OCI-LY3 (cell line): ENCODE measurements at regions not wholly inside any gene's neighbourhood (a gene's known extent, or its start where the extent isn't known, plus 50 kb on each side); places are given as distances from the start of the nearest gene placed in this dataset.
A peak's percentile ranks its signal among the peaks of the same experiment; 100 is the strongest.

ENCODE experiments used
- H2AFZ ChIP-seq: fragments of 200-600, 300-600 bp; shearing (Covaris generic); 2 replicates; pipeline ENCODE4 v1.6.0; 2014; ENCODE audit warnings: antibody characterized with exemption, low read depth, low read length
- H3K27ac ChIP-seq: fragments of 200-600, 300-600 bp; sonication (generic); 2 replicates; pipeline ENCODE4 v1.5.1; 2014; ENCODE audit warnings: mild to moderate bottlenecking, low read length, moderate library complexity, mixed read lengths
- H3K27me3 ChIP-seq: fragments of 200-600, 300-600 bp; sonication (generic); 2 replicates; pipeline ENCODE4 v1.6.1; 2014; ENCODE audit warnings: low read depth, low read length, mixed read lengths
- H3K36me3 ChIP-seq: fragments of 200-600, 300-600 bp; sonication (generic); replicated peaks from 2 replicates; pipeline ENCODE3; 2014; ENCODE audit warnings: low read depth, low read length, mixed read lengths
- H3K4me1 ChIP-seq: fragments of 300-600, 200-600 bp; sonication (generic); 2 replicates; pipeline ENCODE4 v1.6.1; 2014; ENCODE audit warnings: low read length, mixed read lengths
- H3K4me2 ChIP-seq: fragments of 200-600, 300-600 bp; sonication (generic); 2 replicates; pipeline ENCODE4 v1.6.1; 2014; ENCODE audit warnings: low read length, mixed read lengths
- H3K4me3 ChIP-seq: fragments of 300-600, 200-600 bp; sonication (generic); 2 replicates; pipeline ENCODE4 v1.5.1; 2014; ENCODE audit warnings: antibody characterized with exemption, mild to moderate bottlenecking, low read length, moderate library complexity
- H3K79me2 ChIP-seq: fragments of 300-600, 200-600 bp; shearing (Covaris generic); 2 replicates; pipeline ENCODE4 v1.6.1; 2014; ENCODE audit warnings: mild to moderate bottlenecking, low read length, mixed read lengths
- H3K9ac ChIP-seq: fragments of 300-600, 200-600 bp; shearing (Covaris generic); 2 replicates; pipeline ENCODE4 v1.6.0; 2014; ENCODE audit warnings: mild to moderate bottlenecking, low read length, moderate library complexity
- H3K9me3 ChIP-seq: fragments of 200-600, 300-600 bp; shearing (Covaris generic); 2 replicates; pipeline ENCODE4 v1.6.1; 2014; ENCODE audit warnings: low read length, mixed read lengths; ENCODE audit not compliant: insufficient read depth
- H4K20me1 ChIP-seq: fragments of 200-600, 300-600 bp; sonication (generic); 2 replicates; pipeline ENCODE4 v1.6.1; 2016; ENCODE audit warnings: low read length, mixed read lengths; ENCODE audit not compliant: insufficient read depth
- CTCF ChIP-seq: fragments of 200-600, 300-600 bp; sonication (generic); IDR thresholded peaks from 2 replicates; pipeline ENCODE4 v1.5.1; 2014; ENCODE audit warnings: antibody characterized with exemption, low read length, low read depth
- EZH2phosphoT487 ChIP-seq: fragments of 200-600 bp; shearing (Covaris generic); IDR thresholded peaks from 2 replicates; pipeline ENCODE4 v1.6.1; 2018; ENCODE audit warnings: antibody characterized with exemption, mixed run types, low read depth

GRCh38 chr6:137749696-137750211 lies 117.3 kb upstream of the TNFAIP3 start:
- Histone ChIP-seq H3K79me2 (no peaks in the 10 kb centered on the region), H3K36me3 (no peaks in the 10 kb centered on the region), H3K9ac (no peak overlapping the region), H4K20me1 (no peaks in the 10 kb centered on the region), H3K27me3 (peaks cover 12% of the 10 kb centered on the region; the same call in 1 of the 2 replicates), H3K27ac (no peak overlapping the region), H3K4me1 (peaks cover 27% of the 10 kb centered on the region), H3K9me3 (no peaks in the 10 kb centered on the region), H3K4me3 (no peak overlapping the region), H3K4me2 (no peak overlapping the region), H2AFZ (no peak overlapping the region)
- TF ChIP-seq EZH2phosphoT487: no peak
- TF ChIP-seq CTCF: no peak

GRCh38 chr6:137750297-137750696 lies 116.8 kb upstream of the TNFAIP3 start:
- H3K79me2 ChIP-seq: no peaks in the 10 kb centered on the region
- no peak overlapping the region for H3K27ac ChIP-seq
- H2AFZ ChIP-seq: no peak overlapping the region
- no peaks in the 10 kb centered on the region for H4K20me1 ChIP-seq
- no peak overlapping the region for H3K9ac ChIP-seq
- TF ChIP-seq EZH2phosphoT487 (no peak), CTCF (no peak)
- no peak overlapping the region for H3K4me2 ChIP-seq
- H3K4me1 ChIP-seq: peaks cover 27% of the 10 kb centered on the region
- H3K9me3 ChIP-seq: no peaks in the 10 kb centered on the region
- H3K36me3 ChIP-seq: no peaks in the 10 kb centered on the region
- H3K4me3 ChIP-seq: no peak overlapping the region
- H3K27me3 ChIP-seq: peaks cover 12% of the 10 kb centered on the region; the same call in 1 of the 2 replicates

GRCh38 chr6:137751768-137752560 lies 115.1 kb upstream of the TNFAIP3 start:
- TF ChIP-seq CTCF (no peak), EZH2phosphoT487 (no peak)
- Histone ChIP-seq H4K20me1 (no peaks in the 10 kb centered on the region), H3K9me3 (no peaks in the 10 kb centered on the region), H3K27me3 (peaks cover 12% of the 10 kb centered on the region; the same call in 1 of the 2 replicates), H3K4me1 (peaks cover 27% of the 10 kb centered on the region), H3K36me3 (no peaks in the 10 kb centered on the region), H3K9ac (no peak overlapping the region), H2AFZ (no peak overlapping the region), H3K4me2 (no peak overlapping the region), H3K4me3 (no peak overlapping the region), H3K27ac (no peak overlapping the region), H3K79me2 (no peaks in the 10 kb centered on the region)

- Histone ChIP-seq H3K36me3 (no peaks in the 10 kb centered on the region), H2AFZ (no peak overlapping the region), H3K27me3 (peaks cover 12% of the 10 kb centered on the region; the same call in 1 of the 2 replicates), H4K20me1 (no peaks in the 10 kb centered on the region), H3K4me3 (peak overlapping the region; percentile 24; the same call in 1 of the 2 replicates), H3K4me2 (peak overlapping the region; percentile 72), H3K9me3 (no peaks in the 10 kb centered on the region), H3K9ac (no peak overlapping the region), H3K4me1 (peaks cover 27% of the 10 kb centered on the region), H3K79me2 (no peaks in the 10 kb centered on the region), H3K27ac (no peak overlapping the region)
- TF ChIP-seq EZH2phosphoT487: no peak
- TF ChIP-seq CTCF: no peak
Observed at GRCh38 chr6:137754366-137754765, 112.7 kb upstream of the TNFAIP3 start.
